Neuronal stem cell (in vitro differentiated cells): ENCODE measurements at regions not wholly inside any gene's neighbourhood (a gene's known extent, or its start where the extent isn't known, plus 50 kb on each side); places are given as distances from the start of the nearest gene placed in this dataset.

Experiments used
- DNase-seq: peaks from one replicate; pipeline ENCODE4 v3.0.0-alpha.2; 2013; ENCODE audit warnings: low spot score
- H2AFZ ChIP-seq: one replicate; pipeline ENCODE4 v1.6.1; 2013; ENCODE audit warnings: mild to moderate bottlenecking, low read length, inconsistent platforms
- H2AK5ac ChIP-seq: 2 replicates; pipeline ENCODE4 v1.6.1; 2013; ENCODE audit warnings: low read depth, mild to moderate bottlenecking, inconsistent platforms, low read length, moderate library complexity, mixed read lengths
- H2BK120ac ChIP-seq: 2 replicates; pipeline ENCODE4 v1.6.1; 2013; ENCODE audit warnings: low read depth, mild to moderate bottlenecking, inconsistent platforms, low read length, moderate library complexity, mixed read lengths
- H2BK12ac ChIP-seq: one replicate; pipeline ENCODE4 v1.6.1; 2013; ENCODE audit warnings: low read length, inconsistent platforms
- H2BK15ac ChIP-seq: 2 replicates; pipeline ENCODE4 v1.6.1; 2013; ENCODE audit warnings: mild to moderate bottlenecking, low read length, inconsistent platforms, mixed read lengths
- H2BK5ac ChIP-seq: one replicate; pipeline ENCODE4 v1.6.1; 2013; ENCODE audit warnings: inconsistent platforms, mild to moderate bottlenecking, low read length, moderate library complexity
- H3K14ac ChIP-seq: one replicate; pipeline ENCODE4 v1.6.1; 2013; ENCODE audit warnings: low read length, inconsistent platforms
- H3K18ac ChIP-seq: 2 replicates; pipeline ENCODE4 v1.6.1; 2013; ENCODE audit warnings: low read length, inconsistent platforms
- H3K23ac ChIP-seq: 2 replicates; pipeline ENCODE4 v1.6.1; 2013; ENCODE audit warnings: low read depth, mild to moderate bottlenecking, mixed read lengths, low read length, inconsistent platforms; ENCODE audit not compliant: poor library complexity
- H3K27ac ChIP-seq: replicated peaks from 3 replicates; pipeline ENCODE4 v1.5.1; 2013; ENCODE audit warnings: low read length, inconsistent platforms
- H3K27me3 ChIP-seq, 3 experiments: 2 replicates each; pipeline ENCODE4 v1.6.1; 2013; ENCODE audit warnings: low read length in 3 of 3, mild to moderate bottlenecking in 2 of 3, inconsistent platforms in 1 of 3, low read depth in 1 of 3, mixed read lengths in 1 of 3, moderate library complexity in 1 of 3; ENCODE audit not compliant: control insufficient read depth in 3 of 3, insufficient read depth in 3 of 3
- H3K36me3 ChIP-seq, 2 donors: replicated peaks in 1 of 2; 2 replicates each; pipeline ENCODE4 v1.6.1; 2013; ENCODE audit warnings: low read length in 2 of 2; ENCODE audit not compliant: control insufficient read depth in 2 of 2, insufficient read depth in 2 of 2
- H3K4ac ChIP-seq: 2 replicates; pipeline ENCODE4 v1.6.1; 2013; ENCODE audit warnings: inconsistent platforms, mild to moderate bottlenecking, low read length, moderate library complexity
- H3K4me1 ChIP-seq, 2 donors: 1 replicate in 1 of 2; 2 replicates in 1 of 2; pipeline ENCODE4 v1.6.1; 2013; ENCODE audit warnings: low read length in 2 of 2, low read depth in 1 of 2; ENCODE audit not compliant: control insufficient read depth in 2 of 2, insufficient read depth in 1 of 2
- H3K4me2 ChIP-seq: one replicate; pipeline ENCODE4 v1.6.1; 2013; ENCODE audit warnings: mild to moderate bottlenecking, low read length, inconsistent platforms; ENCODE audit not compliant: insufficient read depth, poor library complexity, severe bottlenecking
- H3K4me3 ChIP-seq, 2 donors: 2 replicates each; pipeline ENCODE4 v1.5.1; 2013; ENCODE audit warnings: low read length in 2 of 2, mild to moderate bottlenecking in 2 of 2, inconsistent platforms in 1 of 2, moderate library complexity in 1 of 2
- H3K79me1 ChIP-seq: one replicate; pipeline ENCODE4 v1.6.1; 2013; ENCODE audit warnings: low read depth, mild to moderate bottlenecking, inconsistent platforms, low read length, moderate library complexity
- H3K9ac ChIP-seq: one replicate; pipeline ENCODE4 v1.6.1; 2013; ENCODE audit warnings: mild to moderate bottlenecking, low read depth, low read length, inconsistent platforms; ENCODE audit not compliant: poor library complexity
- H3K9me3 ChIP-seq, 2 donors: replicated peaks in 1 of 2; 2 replicates each; pipeline versions ENCODE3 to v1.6.1; 2013; ENCODE audit warnings: low read length in 2 of 2, mild to moderate bottlenecking in 2 of 2, inconsistent platforms in 1 of 2, low read depth in 1 of 2, mixed read lengths in 1 of 2, moderate library complexity in 1 of 2; ENCODE audit not compliant: control insufficient read depth in 2 of 2, insufficient read depth in 1 of 2
- H4K8ac ChIP-seq: one replicate; pipeline ENCODE4 v1.6.1; 2013; ENCODE audit warnings: low read depth, mild to moderate bottlenecking, inconsistent platforms, low read length, moderate library complexity
- H4K91ac ChIP-seq: one replicate; pipeline ENCODE4 v1.6.1; 2013; ENCODE audit warnings: low read length, low read depth, mild to moderate bottlenecking, inconsistent platforms; ENCODE audit not compliant: poor library complexity
- WGBS, 2 donors: extraction: QIAGEN DNeasy Blood & Tissue Kit; methylation state at CpG; one replicate each; pipeline ENCODE4 v1.1.7; 2013; ENCODE audit warnings: missing lambda C conversion rate in 2 of 2, mixed read lengths in 1 of 2; ENCODE audit not compliant: insufficient read length in 2 of 2, insufficient replicate concordance in 1 of 2; ENCODE audit errors: extremely low coverage in 2 of 2; 5-methylcytosine and 5-hydroxymethylcytosine counted together

DNA sequence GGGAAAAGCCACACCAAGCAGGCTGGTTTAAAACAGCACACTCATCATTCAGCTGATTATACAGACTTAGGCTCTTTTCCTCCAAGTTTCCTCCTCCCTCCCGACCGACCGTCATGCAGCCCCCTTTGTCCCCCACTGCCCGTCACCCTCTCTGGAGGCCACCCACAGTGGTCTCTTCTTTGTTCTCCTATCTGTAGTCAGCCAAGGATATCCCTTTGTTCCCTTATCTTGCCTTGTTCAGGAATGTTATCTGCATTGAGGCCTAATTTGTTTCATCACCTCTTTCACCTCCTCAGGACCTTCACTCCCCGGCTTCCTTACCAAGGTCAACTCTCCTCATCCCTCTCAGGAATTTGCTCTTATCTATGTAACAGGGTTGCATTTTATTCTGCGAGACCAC, 186.4 kb upstream of the CDH13 start:
- peak; percentile 50 for DNase-seq
- H2BK15ac ChIP-seq = no peak overlapping the region
- peaks cover 0 to 7% of the 10 kb centered on the region in 2 donors for H3K4me1 ChIP-seq
- H3K27me3 ChIP-seq = no peaks in the 10 kb centered on the region
- no peak overlapping the region for H4K8ac ChIP-seq
- no peak overlapping the region for H2BK5ac ChIP-seq
- no peaks in the 10 kb centered on the region for H3K36me3 ChIP-seq
- no peak overlapping the region for H3K4me2 ChIP-seq
- H3K79me1 ChIP-seq = no peaks in the 10 kb centered on the region
- H4K91ac ChIP-seq = no peak overlapping the region
- H3K14ac ChIP-seq = no peak overlapping the region
- no peak overlapping the region for H3K27ac ChIP-seq
- H3K23ac ChIP-seq = no peak overlapping the region
- H3K4ac ChIP-seq = no peak overlapping the region
- no CpG with 5 or more reads among the region's 6 CpGs for WGBS, 2 donors
- H2AK5ac ChIP-seq = no peak overlapping the region
- no peak overlapping the region for H2BK12ac ChIP-seq
- H2AFZ ChIP-seq = no peak overlapping the region
- H2BK120ac ChIP-seq = no peak overlapping the region
- H3K9ac ChIP-seq = no peak overlapping the region
- no peaks in the 10 kb centered on the region for H3K9me3 ChIP-seq
- H3K18ac ChIP-seq = no peak overlapping the region
- no peak overlapping the region for H3K4me3 ChIP-seq

DNA sequence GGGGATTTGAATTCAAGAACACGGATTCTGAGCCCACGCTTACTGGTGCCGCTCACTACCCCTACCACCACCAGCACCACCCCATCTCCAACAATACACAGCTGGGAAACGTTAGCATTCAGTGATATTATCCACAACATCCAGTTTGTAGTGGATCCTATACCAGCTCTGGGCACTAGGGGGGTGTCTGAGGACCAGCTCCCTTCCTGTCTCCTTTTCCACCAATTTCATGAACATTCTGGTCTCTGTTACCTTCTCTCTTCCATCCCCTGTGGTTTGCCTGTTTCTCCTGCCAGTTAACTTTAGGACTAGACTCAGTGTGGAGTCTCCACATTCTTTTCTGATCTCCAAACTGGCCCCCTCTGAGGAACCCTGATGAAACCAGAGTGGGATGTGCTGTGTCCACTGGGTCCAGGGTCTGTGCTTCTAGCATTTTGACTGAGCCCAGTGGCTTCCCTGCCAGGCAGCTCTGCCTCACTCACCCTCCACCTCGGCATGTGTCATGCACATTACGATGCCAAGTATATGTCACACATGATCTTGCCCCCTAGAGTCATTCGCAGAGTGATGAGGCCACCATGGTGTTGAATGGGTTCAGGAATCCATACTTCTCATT, 187.0 kb upstream of the CDH13 start:
- no peak overlapping the region for H2AFZ ChIP-seq
- no peak overlapping the region for H2BK15ac ChIP-seq
- no peak overlapping the region for H3K14ac ChIP-seq
- no peaks in the 10 kb centered on the region for H3K9me3 ChIP-seq
- H3K18ac ChIP-seq = no peak overlapping the region
- no peak overlapping the region for H3K9ac ChIP-seq
- H4K8ac ChIP-seq = no peak overlapping the region
- H3K4me1 ChIP-seq = peaks cover 0 to 7% of the 10 kb centered on the region in 2 donors
- H2BK120ac ChIP-seq = no peak overlapping the region
- WGBS, 2 donors = no CpG with 5 or more reads among the region's 7 CpGs
- H3K23ac ChIP-seq = no peak overlapping the region
- H3K4me3 ChIP-seq = no peak overlapping the region
- H3K27me3 ChIP-seq = no peaks in the 10 kb centered on the region
- no peak overlapping the region for H2BK5ac ChIP-seq
- no peak overlapping the region for H2AK5ac ChIP-seq
- H3K36me3 ChIP-seq = no peaks in the 10 kb centered on the region
- H3K27ac ChIP-seq = no peak overlapping the region
- H4K91ac ChIP-seq = no peak overlapping the region
- no peak for DNase-seq
- no peak overlapping the region for H3K4me2 ChIP-seq
- H2BK12ac ChIP-seq = no peak overlapping the region
- no peaks in the 10 kb centered on the region for H3K79me1 ChIP-seq
- H3K4ac ChIP-seq = no peak overlapping the region

DNA sequence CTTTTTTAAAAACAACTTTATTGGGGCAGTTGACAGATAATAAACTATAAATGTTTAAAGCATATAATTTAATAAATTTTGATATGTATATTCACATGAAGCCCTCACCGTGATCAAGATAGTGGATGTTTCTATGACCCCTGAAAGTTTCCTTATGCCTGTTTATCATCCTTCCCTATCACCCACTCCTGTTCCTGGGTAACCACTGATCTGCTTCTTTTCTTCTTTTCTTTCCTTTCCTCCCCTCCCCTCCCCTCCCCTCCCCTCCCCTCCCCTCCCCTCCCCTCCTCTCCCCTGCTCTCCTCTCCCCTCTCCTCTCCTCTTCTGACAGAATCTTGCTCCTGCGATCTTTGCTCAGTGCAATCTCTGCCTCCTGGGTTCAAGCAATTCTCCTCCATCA, 193.7 kb upstream of the CDH13 start:
- Histone ChIP-seq H3K14ac (no peak overlapping the region), H3K36me3 (no peaks in the 10 kb centered on the region), H3K23ac (no peak overlapping the region)

DNA sequence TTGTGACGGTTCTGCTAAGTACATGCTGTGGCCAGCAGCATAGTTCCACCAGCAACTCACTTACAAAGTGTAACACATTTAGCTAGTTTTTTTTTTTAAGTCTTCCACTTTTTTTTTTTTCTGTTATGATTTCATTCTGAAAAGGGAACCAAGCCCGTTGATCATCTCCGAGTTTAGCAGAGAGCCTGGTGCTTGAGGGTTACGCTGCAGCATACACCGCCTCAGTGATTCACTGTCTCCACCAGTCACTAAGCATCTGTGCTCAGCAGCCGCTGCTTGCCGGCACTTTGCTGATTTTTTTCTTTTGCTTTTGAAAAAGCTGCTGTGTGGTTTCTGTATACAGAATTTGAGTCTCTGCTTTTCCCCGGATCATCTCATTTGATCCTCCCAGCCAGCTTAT, 194.5 kb upstream of the CDH13 start:
- no peak overlapping the region for H3K23ac ChIP-seq
- H2BK15ac ChIP-seq = no peak overlapping the region
- H3K9me3 ChIP-seq = no peaks in the 10 kb centered on the region
- H3K27me3 ChIP-seq = no peaks in the 10 kb centered on the region
- H3K4me3 ChIP-seq = no peak overlapping the region
- no peak overlapping the region for H4K91ac ChIP-seq
- H2BK5ac ChIP-seq = no peak overlapping the region
- no peak overlapping the region for H2BK120ac ChIP-seq
- no peak overlapping the region for H4K8ac ChIP-seq
- H3K4me1 ChIP-seq = no peaks in the 10 kb centered on the region
- no CpG with 5 or more reads among the region's 8 CpGs for WGBS, 2 donors
- H3K36me3 ChIP-seq = no peaks in the 10 kb centered on the region
- no peaks in the 10 kb centered on the region for H3K79me1 ChIP-seq
- DNase-seq = no peak
- no peak overlapping the region for H3K9ac ChIP-seq
- no peak overlapping the region for H3K27ac ChIP-seq
- H3K18ac ChIP-seq = no peak overlapping the region
- H2AFZ ChIP-seq = no peak overlapping the region
- no peak overlapping the region for H2AK5ac ChIP-seq
- no peak overlapping the region for H2BK12ac ChIP-seq
- H3K4ac ChIP-seq = no peak overlapping the region
- H3K14ac ChIP-seq = no peak overlapping the region
- no peak overlapping the region for H3K4me2 ChIP-seq

More for the DNA sequence above, 193.7 kb upstream of the CDH13 start:
- no peak overlapping the region for H4K8ac ChIP-seq
- H3K27ac ChIP-seq = no peak overlapping the region
- no peaks in the 10 kb centered on the region for H3K27me3 ChIP-seq
- no peak overlapping the region for H3K18ac ChIP-seq
- H3K4me3 ChIP-seq = no peak overlapping the region
- no peaks in the 10 kb centered on the region for H3K79me1 ChIP-seq
- no peak overlapping the region for H2BK5ac ChIP-seq
- no peak overlapping the region for H3K9ac ChIP-seq
- DNase-seq = no peak
- H3K4me1 ChIP-seq = no peaks in the 10 kb centered on the region
- H3K4me2 ChIP-seq = no peak overlapping the region
- no peak overlapping the region for H2BK120ac ChIP-seq
- H2AFZ ChIP-seq = no peak overlapping the region
- no peak overlapping the region for H4K91ac ChIP-seq
- no peaks in the 10 kb centered on the region for H3K9me3 ChIP-seq
- no CpG with 5 or more reads among the region's 2 CpGs for WGBS, 2 donors
- H2BK15ac ChIP-seq = no peak overlapping the region
- H3K4ac ChIP-seq = no peak overlapping the region
- no peak overlapping the region for H2BK12ac ChIP-seq
- H2AK5ac ChIP-seq = no peak overlapping the region
